Renal cortical epithelial cell (primary cell): ENCODE measurements at regions not wholly inside any gene's neighbourhood (a gene's known extent, or its start where the extent isn't known, plus 50 kb on each side); places are given as distances from the start of the nearest gene placed in this dataset.
A peak's percentile ranks its signal among the peaks of the same experiment; 100 is the strongest.

Experiments
- DNase-seq: peaks from one replicate; pipeline ENCODE4 v3.0.0-alpha.2; 2011; ENCODE audit warnings: low read depth

DNA sequence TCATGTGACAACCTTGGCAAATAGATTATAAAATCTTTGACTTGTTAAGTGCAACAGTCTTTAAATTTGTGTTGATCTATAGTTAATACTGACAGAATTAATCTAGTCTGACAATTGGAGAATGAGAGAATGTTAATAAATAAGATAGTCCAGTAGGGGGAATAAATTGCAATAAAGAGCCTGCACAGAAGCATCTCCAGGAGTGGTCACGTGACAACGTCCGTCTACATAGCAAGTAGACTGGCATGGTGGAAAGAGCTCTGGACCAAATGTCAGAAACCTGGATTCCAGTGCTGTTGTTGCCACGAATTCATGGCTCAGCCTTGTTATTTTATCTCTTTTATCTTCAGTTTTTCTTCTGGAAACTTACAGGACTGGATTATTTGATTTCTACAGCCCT, 436.5 kb downstream of the RAB28 start:
- DNase-seq, result no peak

DNA sequence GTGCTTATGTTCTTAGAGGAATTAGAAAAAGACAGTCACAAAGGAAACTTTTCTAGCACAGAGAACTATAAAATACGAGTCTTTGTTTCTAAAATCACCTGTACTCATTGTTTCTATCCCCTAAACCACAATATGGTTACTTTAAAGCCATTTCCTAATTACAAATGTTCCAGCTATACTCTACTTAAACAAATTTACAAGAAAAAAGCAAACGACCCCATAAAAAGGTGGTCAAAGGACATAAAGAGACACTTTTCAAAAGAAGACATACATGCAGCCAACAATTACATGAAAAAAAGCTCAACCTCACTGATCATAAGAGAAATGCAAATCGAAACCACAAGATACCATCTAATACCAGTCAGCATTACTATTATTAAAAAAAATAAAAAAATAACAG, 447.3 kb downstream of the RAB28 start:
- DNase-seq, result no peak

DNA sequence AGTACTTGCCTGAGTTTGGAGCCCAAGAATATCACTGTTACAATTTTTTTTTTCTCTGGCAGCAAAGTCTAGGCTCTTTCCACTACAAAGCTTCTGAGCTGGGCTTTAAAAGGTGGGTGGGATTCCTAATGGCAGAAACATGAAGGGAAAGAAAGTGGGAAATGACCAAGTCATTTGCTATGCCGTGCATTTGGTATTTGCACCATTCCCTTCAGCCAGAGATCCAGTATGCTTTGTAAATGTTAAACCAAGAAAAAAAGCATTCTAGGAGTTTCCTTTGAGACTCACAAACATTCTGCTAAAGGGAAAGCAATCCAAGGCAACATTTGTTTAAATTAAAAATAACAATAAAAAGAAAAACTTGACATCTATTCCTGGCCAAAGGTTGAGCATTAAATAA, 451.2 kb downstream of the RAB28 start:
- no peak for DNase-seq

DNA sequence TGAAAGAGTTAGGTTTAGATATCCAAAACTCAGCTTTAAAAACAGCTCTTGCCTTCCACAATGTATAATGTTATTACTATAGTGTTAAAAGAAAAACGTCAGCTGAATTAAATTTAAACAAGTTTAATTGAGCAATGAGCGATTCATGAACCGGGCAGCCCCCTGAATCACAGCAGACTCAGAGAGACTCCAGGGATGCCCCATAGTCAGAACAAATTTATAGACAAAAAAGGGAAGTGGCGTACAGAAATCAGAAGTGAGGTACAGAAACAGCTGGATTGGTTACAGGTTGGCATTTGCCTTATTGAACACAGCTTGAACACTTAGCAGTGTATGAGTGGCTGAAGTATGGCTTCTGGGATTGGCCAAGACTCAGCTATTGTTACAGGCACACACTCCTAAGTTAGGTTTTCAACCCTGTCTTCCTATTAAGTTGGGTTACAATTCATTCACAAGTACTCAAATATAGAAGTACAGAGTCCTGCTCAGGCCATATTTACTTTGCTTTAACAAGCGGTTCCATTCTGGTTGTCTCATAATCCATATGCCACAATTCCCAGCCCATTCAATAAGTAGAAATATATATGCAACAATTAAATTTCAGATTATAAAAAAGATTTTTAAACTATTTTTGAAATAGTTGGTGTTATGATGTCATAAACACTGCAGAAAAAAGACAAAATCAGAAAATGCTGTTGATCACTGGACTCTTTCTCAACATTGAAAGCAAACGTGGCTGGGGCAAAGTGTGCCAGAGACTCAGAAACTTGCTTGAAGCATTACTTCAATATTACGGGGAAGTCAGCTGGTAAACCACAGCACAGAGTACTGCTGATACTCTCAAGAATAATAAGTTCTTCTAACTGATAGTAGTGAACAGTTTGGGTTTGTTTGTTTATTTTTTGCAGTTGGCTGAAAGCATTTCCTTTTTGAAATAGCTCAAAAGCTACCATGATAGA, 459.7 kb downstream of the RAB28 start:
- DNase-seq, result no peak

DNA sequence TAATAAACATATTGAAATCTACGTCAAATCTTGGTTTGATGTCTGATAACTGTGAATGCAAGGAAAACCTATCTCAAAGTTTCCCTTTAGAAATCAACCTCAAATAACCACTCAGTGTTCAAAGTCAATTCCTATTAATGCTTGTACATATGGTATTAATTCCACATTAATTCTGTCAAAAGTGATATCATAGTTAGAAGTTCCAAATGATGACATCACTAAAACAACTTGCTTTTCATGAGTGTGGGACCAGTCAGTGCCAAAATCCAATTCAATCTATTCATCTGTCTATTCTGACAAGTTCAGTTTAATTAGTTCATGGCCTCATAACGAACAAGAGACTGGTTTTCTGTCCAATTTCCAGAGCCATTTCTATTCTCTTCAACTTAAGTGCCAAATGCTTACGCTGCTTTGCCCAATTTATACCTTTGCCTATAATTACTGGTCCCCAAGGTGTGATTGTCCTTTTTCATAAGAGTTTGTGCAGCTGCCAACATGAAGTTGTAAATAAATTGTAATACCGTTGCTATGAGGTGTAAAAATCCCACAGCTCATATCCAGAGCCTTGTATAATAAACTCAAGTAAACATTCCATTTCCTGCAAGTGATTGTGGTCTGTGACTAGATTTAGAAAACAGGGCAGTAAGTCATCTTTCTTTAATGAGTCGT, 476.2 kb downstream of the RAB28 start:
- no peak for DNase-seq

DNA sequence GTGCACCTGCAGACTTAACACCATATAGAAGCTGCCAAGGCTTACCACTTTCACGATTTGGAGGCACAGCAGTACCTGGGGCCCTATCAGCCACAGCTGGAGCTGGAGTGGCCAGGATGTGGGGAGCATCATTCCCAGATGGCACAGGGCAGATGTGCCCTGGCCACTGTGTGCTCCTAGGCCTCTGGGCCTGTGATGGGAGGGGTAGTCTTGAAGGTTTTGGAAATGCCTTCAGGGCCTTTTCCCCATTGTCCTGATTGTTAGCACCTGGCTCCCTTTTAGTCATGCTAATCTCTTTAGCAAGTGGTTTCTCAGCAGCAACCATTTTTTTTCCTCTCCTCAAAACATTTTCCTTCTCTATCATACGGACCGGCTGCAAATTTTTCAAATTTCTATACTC, 490.2 kb downstream of the RAB28 start:
- DNase-seq, result no peak

DNA sequence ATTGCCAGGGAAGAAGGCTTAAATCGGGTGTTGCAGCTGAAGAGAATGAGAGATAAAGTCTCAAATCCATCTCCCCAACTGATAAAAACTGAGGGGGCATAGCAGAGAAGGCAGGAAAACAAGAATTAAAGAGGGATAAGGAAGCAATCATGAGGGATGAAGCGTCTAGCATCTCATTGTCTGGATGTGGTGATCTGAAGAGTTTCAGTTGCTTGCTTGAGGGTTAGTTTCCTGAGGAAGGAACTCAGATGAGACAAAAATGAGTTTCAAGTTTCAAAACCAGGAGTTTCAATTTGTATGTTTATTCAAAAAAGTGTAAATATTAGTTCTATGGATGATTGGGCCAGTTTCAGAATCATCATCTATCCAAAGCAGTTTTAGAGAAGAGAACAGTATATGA, 496.9 kb downstream of the RAB28 start:
- DNase-seq, result no peak

DNA sequence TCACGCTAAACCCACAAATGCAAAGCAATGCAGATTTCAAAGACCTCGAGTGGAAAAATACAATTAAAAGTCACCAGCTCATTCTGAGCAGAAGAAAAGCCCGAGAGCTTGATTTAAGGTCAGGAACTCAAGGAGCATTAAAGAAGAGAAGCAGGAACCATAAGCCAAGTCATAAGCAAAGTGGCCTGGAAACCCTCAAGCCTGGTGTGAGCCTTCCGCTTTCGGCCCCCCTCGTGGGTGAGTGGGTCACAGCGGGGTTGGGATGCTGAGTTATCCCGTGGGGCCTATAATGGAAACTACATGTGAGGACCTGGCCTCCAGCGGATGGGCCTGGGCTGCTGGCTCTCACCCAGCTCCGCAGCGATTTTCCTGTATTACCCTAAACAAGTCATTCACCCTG, 504.3 kb downstream of the RAB28 start:
- no peak for DNase-seq

DNA sequence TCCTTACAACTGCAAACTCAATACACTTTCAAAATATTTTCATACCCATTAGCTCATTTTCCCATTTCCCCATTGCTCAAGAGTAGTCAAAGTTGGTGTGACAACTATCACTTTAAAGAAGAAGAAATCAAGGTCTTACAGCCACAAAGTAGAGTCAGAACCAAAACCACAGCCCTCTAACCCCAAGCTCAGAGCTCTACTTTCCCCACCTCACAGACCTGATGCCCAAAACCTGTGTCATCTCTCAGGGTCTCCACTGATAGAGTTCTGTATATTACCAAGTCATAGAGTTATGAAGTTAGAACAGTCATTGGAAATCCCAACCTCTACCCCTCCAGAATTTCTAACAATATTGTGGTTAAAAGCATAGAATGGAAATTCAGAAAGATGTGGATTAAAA, 505.8 kb downstream of the RAB28 start:
- no peak for DNase-seq

DNA sequence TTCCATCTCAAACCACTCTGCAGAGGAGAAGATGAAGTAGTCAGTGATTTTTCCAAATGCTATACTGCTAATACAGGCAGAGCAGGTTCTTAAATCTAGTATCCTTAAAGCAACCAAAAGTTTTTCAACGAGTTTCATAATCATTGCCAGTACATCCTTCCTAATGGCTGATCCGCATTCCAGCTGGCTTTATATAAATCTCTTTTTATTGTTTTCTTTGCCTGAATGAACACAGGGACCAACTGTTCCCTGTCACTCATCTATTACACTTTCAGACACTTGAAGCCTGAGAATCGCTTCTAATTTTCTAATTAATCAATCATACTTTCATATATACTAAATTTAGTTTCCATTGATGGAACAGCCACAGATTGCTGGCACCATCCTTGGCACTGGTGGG, 508.6 kb downstream of the RAB28 start:
- no peak for DNase-seq

DNA sequence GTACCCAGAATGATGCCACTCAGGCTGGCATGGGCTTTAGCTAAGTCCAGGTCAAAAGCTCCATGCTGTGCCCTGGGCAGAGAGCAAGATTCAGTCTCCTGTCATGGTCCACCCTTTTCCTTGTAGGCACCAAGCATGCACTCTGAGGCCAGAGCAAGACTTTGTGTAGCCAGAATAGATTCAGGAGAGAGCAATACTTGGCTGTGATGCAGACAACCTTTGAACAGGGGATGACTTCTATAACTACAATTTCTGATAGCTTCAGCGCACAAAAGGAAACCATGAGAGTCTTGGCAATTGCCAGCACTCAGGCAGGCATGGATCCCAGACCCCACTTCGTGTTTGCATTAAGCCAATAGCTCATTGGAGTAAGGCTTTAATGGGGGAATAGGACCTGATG, 510.6 kb downstream of the RAB28 start:
- DNase-seq, result no peak

DNA sequence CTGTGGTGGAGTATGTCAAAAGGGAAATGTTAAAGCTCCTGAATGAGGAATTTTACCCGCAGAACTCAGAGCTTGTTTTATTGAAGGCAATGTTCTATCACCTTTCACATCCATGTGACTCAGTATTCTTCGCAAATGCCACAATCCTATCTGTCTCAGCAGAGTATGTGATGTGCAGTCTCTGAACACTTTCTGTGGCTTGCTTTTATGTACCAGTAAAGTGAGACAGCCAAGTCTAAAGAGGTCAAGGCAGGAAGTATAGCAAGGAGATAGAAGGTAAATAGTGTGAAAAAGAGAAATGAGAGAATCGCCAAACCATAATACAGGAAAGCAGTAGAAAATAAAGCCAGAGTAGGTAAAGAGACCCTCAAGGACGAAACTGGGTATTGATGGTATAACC, 515.8 kb downstream of the RAB28 start:
- no peak for DNase-seq

DNA sequence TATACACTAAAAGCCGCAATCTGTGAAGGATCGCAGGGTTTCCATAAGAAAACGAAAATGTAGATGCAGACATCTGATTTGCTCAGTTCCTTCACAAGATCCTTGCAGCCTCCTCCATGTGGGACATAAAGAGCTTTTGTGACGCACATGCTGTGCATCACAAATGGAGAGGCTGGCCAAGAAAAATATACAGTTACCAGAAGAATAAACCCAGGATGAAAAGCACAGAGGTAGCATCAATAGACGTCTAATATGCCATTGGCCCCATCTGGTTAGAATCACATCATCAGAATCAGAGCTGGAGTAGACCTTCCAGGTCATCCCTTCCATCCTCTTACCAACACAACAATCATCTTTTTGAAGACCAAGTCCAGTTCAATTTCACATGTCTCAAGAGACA, 517.4 kb downstream of the RAB28 start:
- DNase-seq, result no peak

DNA sequence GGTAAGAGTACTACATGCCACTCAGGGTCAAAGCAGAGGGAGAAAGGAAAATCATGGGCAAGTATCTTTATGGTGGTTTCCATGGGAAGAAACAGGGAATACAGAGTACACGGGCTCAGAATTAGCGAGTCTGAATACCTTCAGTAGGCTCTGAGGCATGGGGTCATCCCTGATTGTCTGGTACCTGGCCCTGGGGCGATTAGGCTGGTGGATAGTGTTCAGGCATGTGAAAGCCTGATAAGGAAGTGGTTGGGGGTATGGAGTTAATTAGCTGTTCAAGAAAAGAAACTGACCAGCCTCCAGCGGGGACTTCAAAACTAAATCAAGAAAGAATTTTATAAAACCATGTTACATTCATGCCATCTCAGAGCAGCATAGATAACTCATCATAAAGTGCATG, 518.8 kb downstream of the RAB28 start:
- no peak for DNase-seq

DNA sequence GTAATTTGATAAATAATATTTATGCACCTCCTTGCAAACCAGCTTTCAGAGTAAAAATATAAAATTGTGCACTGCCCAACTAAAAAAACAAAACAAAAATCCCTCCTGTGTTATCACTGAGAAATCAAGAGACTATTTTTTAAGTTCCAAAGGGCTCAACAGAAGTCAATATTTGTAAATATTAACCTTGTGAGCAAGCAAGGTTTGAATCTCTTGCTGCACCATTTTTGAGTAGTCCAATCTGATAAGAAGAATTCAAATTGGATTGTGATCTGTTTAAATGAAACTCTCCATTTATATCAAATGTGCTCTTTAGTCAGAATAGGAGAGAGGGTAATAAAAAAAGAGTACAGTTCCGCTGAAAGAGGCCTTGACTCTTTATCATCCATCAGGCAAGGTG, 520.2 kb downstream of the RAB28 start:
- no peak for DNase-seq

DNA sequence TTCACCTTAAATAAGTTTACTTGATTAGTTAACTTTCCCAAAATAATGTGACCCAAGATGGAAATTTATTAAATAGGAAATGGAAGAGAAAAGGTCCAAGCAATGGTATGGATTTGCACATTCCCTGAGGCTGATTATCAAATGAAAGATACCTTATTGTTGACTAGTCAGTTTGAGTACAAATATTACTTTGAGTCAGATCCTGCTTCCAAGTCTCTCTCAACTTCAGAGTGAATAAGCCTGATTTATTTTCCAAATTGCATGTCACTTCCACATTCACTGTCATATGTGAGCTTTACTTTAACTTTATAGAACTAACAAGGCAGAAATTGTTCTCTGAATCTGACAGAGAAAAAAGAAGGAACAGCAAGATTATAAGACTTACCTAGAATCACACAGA, 520.8 kb downstream of the RAB28 start:
- no peak for DNase-seq

DNA sequence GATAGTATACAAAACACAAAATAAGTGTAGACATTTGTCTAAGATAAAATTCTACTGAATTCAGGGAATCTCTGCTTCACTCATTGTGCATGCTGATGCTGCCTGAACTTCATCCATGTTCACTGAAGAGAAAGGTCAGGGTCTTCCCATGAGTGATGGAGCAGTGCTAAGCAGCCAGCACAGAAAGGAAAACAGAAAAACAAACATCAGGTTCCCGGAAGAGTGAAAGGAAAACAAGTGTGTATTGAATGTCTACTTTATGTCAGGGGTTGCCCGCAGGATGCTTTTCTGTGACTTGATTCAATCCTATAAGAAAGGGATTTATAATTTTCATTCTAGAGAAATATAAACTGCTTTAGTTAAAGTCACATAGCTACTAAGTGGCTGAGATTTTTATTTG, 522.4 kb downstream of the RAB28 start:
- no peak for DNase-seq

DNA sequence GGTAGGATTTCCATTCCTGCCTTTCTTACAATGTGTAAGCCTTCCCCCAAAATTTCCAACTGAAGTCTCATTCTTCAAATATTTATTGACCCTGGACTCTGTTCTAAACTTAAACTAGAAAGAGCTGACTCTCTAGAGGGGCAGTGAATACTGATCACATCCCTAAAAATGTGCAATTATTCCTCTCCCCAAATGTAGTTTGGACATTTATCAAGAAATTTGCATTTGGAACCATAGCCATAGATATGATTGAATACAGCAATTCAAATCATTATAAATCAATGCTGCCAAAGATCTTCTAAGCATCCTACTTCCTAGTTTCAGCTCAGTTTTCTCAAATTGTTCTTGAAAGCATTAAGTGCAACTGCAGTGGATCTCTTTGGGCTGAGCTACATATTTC, 525.7 kb downstream of the RAB28 start:
- DNase-seq, result no peak

DNA sequence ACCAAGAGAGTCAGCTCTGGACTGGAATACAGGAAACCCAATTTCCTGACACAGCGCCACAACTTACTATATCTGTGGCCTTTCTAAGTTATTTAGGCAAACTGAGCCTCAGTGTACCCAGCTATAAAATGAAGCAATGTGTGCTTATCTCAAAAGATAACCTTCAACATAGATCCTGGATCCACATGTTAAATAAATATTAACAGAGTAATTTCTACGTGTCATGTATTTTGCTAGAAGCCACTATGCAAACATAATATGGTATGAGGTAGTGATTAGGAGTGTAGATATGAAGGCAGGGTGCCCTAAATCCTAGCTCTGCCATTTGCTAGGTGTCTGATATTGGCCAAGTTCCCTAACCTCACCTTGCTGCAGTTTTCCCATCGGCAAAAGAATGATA, 527.0 kb downstream of the RAB28 start:
- DNase-seq, result no peak

DNA sequence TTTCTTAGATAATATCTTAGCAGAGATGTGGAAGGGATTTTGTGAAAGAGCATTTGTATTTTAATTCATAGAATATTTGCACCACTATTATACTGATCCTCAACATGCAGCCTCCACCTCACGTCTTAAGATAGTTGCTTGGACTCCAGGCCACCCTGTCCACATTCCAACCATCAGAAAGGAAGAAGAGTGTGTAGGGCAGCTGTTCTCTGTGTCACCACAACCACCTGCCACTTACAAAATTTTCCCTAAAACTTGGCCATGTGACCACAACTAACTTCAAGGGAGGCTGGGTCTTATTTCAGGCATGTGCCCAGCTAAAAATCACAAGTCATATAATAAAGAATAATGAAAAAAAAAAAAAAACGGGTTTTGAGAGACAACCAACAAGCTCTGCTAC, 528.1 kb downstream of the RAB28 start:
- DNase-seq, result no peak

DNA sequence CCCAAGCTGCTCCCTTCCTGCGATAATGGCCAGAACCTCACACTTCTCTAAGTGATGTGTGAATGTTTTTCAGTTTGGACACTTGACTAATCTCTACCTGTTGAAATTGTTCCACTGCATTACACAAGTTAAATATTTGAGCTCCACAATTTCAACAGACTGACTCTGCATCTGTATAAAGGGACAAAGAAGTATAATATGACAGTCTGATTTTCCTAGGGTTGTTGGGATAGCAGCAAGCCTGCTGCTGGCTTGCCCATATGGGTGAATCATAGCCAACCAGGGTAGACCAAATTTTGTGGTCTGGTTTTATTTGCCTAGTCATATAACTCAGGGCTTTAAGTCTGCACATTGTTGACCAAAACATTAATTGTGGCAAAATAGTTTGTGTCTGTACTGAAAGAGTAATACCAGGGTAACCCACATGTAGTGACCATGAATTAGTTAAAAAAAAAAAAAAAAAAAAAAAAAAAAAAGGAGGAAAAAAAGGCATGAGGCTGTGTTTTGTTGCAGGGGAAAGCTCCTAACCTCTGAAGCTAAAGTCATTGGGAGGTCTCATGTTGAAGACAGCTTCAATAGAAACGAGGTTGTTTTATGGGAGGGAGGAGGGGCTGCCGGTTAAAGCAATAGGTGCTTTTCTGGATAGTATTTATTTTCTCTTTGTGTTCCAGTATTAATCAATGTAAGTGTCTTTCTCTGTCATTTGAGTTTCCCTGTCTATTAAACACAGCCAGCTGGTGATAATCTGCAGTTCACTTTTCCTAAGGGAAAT, 534.2 kb downstream of the RAB28 start:
- peak; percentile 12 for DNase-seq

DNA sequence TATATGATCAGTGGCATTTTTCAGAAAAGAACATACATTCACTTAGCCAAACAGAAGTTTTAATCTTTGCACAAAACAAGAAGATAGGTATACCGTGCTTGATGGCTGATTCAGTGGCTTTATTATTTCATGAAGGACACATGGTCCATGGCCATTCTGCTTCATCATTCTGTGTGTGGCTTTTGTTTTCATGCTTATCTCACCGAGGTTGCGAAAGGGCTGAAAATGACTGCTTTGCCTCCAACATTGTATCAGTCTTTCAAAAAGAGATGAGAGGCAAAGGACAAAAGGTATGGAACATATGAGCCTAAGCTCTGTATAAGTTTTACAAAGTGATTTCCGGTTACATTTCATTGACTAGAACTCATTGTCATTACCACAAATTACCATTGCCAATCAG, 541.1 kb downstream of the RAB28 start:
- no peak for DNase-seq

DNA sequence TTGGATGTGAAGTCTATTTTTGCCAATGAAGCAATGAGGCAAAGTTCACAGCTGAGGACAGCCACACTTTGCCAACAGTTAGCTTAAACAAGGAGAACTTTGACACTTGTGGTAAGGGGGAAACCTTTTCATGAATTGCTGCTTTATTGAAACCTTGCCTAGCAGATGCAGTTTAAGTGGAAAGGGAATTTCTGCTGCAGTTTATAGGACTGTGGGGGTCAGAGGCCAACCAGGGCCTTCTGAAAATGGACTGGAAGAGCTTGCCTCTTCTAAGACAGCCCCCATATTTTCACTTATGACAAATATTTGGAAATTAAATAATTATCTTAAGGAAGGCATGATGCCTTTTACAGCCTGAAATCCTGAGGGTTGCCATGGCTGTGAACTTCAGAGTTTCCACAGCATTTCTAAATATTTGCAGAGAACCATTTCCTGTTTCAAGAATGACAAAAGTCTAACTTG, 550.3 kb downstream of the RAB28 start:
- DNase-seq, result no peak
